NT2/D1 (cell line): ENCODE measurements at regions not wholly inside any gene's neighbourhood (a gene's known extent, or its start where the extent isn't known, plus 50 kb on each side); places are given as distances from the start of the nearest gene placed in this dataset.

Source experiments
- DNase-seq: peaks from one replicate; pipeline ENCODE4 v3.0.0-alpha.2; 2011; ENCODE audit warnings: low read depth, low spot score
- H3K27me3 ChIP-seq: 2 replicates; pipeline ENCODE4 v1.6.0; 2011; ENCODE audit warnings: mild to moderate bottlenecking; ENCODE audit not compliant: insufficient read length, insufficient read depth
- H3K36me3 ChIP-seq: 2 replicates; pipeline ENCODE4 v1.6.1; 2011; ENCODE audit warnings: mild to moderate bottlenecking, low read length, mixed read lengths; ENCODE audit not compliant: insufficient read depth, insufficient read length
- H3K4me1 ChIP-seq: 2 replicates; pipeline ENCODE4 v1.5.1; 2011; ENCODE audit not compliant: insufficient read depth, insufficient read length
- H3K4me3 ChIP-seq: 2 replicates; pipeline ENCODE4 v1.5.1; 2011; ENCODE audit warnings: low read depth; ENCODE audit not compliant: insufficient read length
- H3K9ac ChIP-seq: 2 replicates; pipeline ENCODE4 v1.6.0; 2011; ENCODE audit warnings: low read depth; ENCODE audit not compliant: insufficient read length
- H3K9me3 ChIP-seq: 2 replicates; pipeline ENCODE4 v1.5.1; 2011; ENCODE audit warnings: mild to moderate bottlenecking, low read length; ENCODE audit not compliant: insufficient read depth
- SUZ12 ChIP-seq: IDR thresholded peaks from 2 replicates; pipeline ENCODE4 v1.6.1; 2011; ENCODE audit not compliant: insufficient read length, insufficient read depth; ENCODE audit errors: extremely low read depth
- YY1 ChIP-seq: IDR thresholded peaks from 2 replicates; pipeline ENCODE4 v1.6.1; 2011; ENCODE audit not compliant: insufficient read length, insufficient read depth
- ZNF274 ChIP-seq: IDR thresholded peaks from 2 replicates; pipeline ENCODE4 v1.6.1; 2011; ENCODE audit warnings: mild to moderate bottlenecking, low read depth, low read length

- no peak overlapping the region for H3K4me3 ChIP-seq
- TF ChIP-seq ZNF274 (no peak), YY1 (no peak), SUZ12 (no peak)
- no peaks in the 10 kb centered on the region for H3K27me3 ChIP-seq
- no peak overlapping the region for H3K9ac ChIP-seq
- DNase-seq: no peak
- no peaks in the 10 kb centered on the region for H3K36me3 ChIP-seq
- no peaks in the 10 kb centered on the region for H3K4me1 ChIP-seq
- no peaks in the 10 kb centered on the region for H3K9me3 ChIP-seq
Observed at GRCh38 chr20:7347409-7347808, 579.9 kb downstream of the BMP2 start.

GRCh38 chr20:7348253-7348652 lies 580.8 kb downstream of the BMP2 start:
- Histone ChIP-seq H3K4me1 (no peaks in the 10 kb centered on the region), H3K4me3 (no peak overlapping the region), H3K9me3 (no peaks in the 10 kb centered on the region), H3K27me3 (no peaks in the 10 kb centered on the region), H3K9ac (no peak overlapping the region), H3K36me3 (no peaks in the 10 kb centered on the region)
- no peak for TF ChIP-seq SUZ12
- no peak for TF ChIP-seq YY1
- TF ChIP-seq ZNF274: no peak
- DNase-seq: no peak

GRCh38 chr20:7352165-7352564 lies 584.7 kb downstream of the BMP2 start:
- TF ChIP-seq SUZ12: no peak
- TF ChIP-seq YY1: no peak
- TF ChIP-seq ZNF274: no peak
- no peak for DNase-seq
- Histone ChIP-seq H3K4me1 (no peaks in the 10 kb centered on the region), H3K4me3 (no peak overlapping the region), H3K9me3 (no peaks in the 10 kb centered on the region), H3K27me3 (no peaks in the 10 kb centered on the region), H3K9ac (no peak overlapping the region), H3K36me3 (no peaks in the 10 kb centered on the region)

GRCh38 chr20:7355051-7355450 lies 585.2 kb downstream of the HAO1 start:
- Histone ChIP-seq H3K4me1 (no peaks in the 10 kb centered on the region), H3K27me3 (no peaks in the 10 kb centered on the region), H3K4me3 (no peak overlapping the region), H3K36me3 (no peaks in the 10 kb centered on the region), H3K9ac (no peak overlapping the region), H3K9me3 (no peaks in the 10 kb centered on the region)
- no peak for DNase-seq
- TF ChIP-seq ZNF274 (no peak), SUZ12 (no peak), YY1 (no peak)

- Histone ChIP-seq H3K27me3 (no peaks in the 10 kb centered on the region), H3K36me3 (no peaks in the 10 kb centered on the region), H3K9ac (no peak overlapping the region), H3K4me1 (no peaks in the 10 kb centered on the region), H3K9me3 (no peaks in the 10 kb centered on the region), H3K4me3 (no peak overlapping the region)
- TF ChIP-seq ZNF274 (no peak), YY1 (no peak), SUZ12 (no peak)
- DNase-seq: no peak
Observed at GRCh38 chr20:7358670-7359069, 581.6 kb downstream of the HAO1 start.

DNA sequence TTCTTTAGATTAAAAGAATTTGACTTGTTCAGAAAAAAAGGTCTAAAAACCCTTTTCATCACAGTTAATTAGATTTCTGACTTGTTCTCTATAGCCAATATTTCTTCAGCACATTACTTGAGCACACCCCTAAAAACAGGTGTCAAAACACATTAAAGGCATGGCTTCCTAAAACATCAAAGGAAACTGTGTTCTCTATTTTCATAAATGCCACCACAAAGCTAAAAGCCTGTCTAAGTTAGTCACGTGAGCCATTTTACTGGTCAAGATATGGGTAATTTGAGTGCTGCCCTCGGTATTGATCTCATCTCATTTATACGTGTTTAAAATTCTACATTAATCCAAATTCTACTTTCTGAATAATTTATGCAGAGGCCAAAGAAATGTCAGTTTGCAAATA lies 580.5 kb downstream of the HAO1 start:
- no peaks in the 10 kb centered on the region for H3K36me3 ChIP-seq
- no peaks in the 10 kb centered on the region for H3K9me3 ChIP-seq
- DNase-seq: no peak
- H3K27me3 ChIP-seq: no peaks in the 10 kb centered on the region
- H3K4me3 ChIP-seq: no peak overlapping the region
- H3K9ac ChIP-seq: no peak overlapping the region
- no peaks in the 10 kb centered on the region for H3K4me1 ChIP-seq
- TF ChIP-seq YY1 (no peak), SUZ12 (no peak), ZNF274 (no peak)

DNA sequence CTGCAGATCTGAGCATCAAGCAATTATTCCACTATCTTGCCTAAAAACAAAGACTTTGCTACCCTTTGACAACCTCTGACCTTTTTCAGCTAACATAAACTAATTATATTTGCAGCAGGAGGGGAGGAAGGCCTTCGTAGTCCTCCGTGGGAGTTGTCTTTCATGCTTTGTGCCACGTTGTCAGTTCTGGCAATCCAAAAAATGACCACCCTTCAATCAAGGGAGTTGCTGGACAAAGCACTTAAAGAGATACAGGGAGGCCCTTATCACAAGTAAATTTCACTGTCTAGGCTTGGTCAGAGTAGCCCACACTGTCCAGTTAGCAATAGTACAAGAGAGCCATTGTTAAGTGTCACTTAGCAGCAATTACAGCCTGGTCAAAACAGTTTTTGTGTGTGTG lies 578.9 kb downstream of the HAO1 start:
- no peak for TF ChIP-seq YY1
- no peak for TF ChIP-seq ZNF274
- TF ChIP-seq SUZ12: no peak
- H3K4me3 ChIP-seq: no peak overlapping the region
- H3K9me3 ChIP-seq: peaks cover 7% of the 10 kb centered on the region; the same call in 1 of the 2 replicates
- H3K36me3 ChIP-seq: no peaks in the 10 kb centered on the region
- H3K4me1 ChIP-seq: no peaks in the 10 kb centered on the region
- no peak for DNase-seq
- H3K9ac ChIP-seq: no peak overlapping the region
- no peaks in the 10 kb centered on the region for H3K27me3 ChIP-seq
